Astrocyte of the spinal cord (primary cell): ENCODE measurements at regions not wholly inside any gene's neighbourhood (a gene's known extent, or its start where the extent isn't known, plus 50 kb on each side); places are given as distances from the start of the nearest gene placed in this dataset.

Source experiments
- DNase-seq: peaks from one replicate; pipeline ENCODE4 v3.0.0; 2011; ENCODE audit warnings: low read depth, low spot score
- H3K4me3 ChIP-seq: 2 replicates; pipeline ENCODE4 v1.5.1; 2011; ENCODE audit warnings: low read depth, mild to moderate bottlenecking, low read length, moderate library complexity
- in situ Hi-C: cut with HindIII; loops from 2 replicates; pipeline ENCODE4 v1.10.0; 2017; ENCODE audit warnings: low sequenced_read_pairs
- TF ChIP-seq, protein P1 (sequence below): IDR thresholded peaks from 2 replicates; pipeline ENCODE4 v1.5.1; 2012; ENCODE audit warnings: low read depth, mild to moderate bottlenecking, low read length, inconsistent platforms

DNA sequence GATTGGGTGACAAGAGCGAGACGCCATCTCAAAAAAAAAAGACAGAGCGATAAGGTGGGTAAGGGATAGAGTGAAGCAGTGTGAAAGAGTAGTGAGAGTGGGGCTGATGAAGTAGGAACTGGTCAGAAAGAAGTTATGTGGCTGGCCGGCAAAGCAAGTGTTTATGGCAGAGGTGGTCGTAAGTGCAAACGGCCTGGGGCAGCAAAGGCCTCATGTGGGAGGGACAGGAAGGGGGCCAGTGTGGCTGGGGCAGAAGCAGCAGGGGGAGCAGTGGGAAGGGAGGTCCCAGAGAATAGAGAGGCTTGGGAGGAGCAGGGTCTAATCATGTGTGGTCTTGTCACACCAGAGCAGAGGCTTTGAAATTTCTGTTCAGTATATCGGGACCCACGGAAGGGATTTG lies 186.2 kb downstream of the HS3ST3B1 start:
- H3K4me3 ChIP-seq, result no peak overlapping the region
- no peak for DNase-seq

DNA sequence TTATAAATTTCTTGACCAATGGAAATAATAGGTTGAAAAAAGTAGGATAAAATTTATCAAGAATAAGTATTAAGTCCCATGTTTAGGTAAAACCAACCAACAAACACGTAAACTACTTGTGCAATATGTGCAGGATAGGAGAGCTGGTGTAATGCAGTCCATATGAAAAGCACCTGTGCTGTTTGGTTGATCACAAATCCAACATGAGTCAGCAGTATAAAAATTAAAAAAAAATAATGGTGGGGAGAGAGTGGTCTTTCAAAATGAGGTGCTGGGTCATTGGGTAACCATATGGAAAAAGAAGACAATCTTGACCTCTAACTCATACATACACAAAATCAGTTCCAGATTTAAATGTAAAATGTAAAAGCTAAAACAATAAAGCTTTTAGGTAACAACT lies 181.8 kb downstream of the HS3ST3B1 start:
- DNase-seq, result no peak
- TF ChIP-seq, protein P1, sequence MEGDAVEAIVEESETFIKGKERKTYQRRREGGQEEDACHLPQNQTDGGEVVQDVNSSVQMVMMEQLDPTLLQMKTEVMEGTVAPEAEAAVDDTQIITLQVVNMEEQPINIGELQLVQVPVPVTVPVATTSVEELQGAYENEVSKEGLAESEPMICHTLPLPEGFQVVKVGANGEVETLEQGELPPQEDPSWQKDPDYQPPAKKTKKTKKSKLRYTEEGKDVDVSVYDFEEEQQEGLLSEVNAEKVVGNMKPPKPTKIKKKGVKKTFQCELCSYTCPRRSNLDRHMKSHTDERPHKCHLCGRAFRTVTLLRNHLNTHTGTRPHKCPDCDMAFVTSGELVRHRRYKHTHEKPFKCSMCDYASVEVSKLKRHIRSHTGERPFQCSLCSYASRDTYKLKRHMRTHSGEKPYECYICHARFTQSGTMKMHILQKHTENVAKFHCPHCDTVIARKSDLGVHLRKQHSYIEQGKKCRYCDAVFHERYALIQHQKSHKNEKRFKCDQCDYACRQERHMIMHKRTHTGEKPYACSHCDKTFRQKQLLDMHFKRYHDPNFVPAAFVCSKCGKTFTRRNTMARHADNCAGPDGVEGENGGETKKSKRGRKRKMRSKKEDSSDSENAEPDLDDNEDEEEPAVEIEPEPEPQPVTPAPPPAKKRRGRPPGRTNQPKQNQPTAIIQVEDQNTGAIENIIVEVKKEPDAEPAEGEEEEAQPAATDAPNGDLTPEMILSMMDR, result no peak
- in situ Hi-C loops, result no loop called here
- H3K4me3 ChIP-seq, result no peak overlapping the region

More for the DNA sequence above, 186.2 kb downstream of the HS3ST3B1 start:
- TF ChIP-seq, protein P1, result no peak
- in situ Hi-C loops, result no loop called here

DNA sequence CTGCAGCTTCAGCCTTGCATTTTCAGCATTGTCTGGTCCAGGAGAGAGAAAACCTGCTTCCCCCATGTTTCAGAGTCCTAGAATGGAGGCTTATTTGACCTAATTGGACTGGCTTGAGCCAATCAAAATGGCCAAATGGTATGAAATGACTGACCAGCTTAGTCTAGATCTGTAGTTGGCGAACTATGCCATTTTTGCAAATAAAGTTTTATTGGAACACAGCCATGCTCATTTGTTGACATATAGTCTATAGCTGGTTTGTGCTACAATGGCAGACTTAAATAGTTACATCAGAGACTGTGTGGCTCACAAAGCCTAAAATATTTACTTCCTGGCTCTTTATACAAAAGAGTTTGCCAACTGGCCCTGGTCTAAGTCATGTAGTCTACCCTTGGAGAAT lies 180.8 kb downstream of the HS3ST3B1 start:
- in situ Hi-C loops, result no loop called here
- no peak overlapping the region for H3K4me3 ChIP-seq
- TF ChIP-seq, protein P1, result no peak
- no peak for DNase-seq

DNA sequence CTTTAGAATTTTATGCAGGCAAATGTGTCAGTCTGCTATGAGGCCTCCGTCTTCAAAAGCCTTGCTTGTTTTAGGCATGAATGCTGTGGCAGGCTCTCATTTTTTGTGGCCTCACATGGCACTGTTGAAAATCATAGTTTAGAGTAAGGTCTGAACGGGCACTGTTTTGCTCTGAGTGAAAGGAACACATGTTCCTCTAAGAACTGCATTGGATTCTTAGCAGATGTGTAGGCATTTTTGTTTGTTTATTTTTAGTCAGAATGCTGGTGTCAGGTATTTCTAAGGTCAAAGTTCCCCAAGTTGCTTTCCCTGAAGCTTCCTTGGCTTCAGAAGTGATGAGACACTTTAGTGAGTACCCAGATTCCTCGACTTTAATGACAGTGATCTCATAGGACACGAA lies 173.7 kb downstream of the HS3ST3B1 start:
- H3K4me3 ChIP-seq, result no peak overlapping the region
- in situ Hi-C loops, result no loop called here
- TF ChIP-seq, protein P1, result no peak
- no peak for DNase-seq

DNA sequence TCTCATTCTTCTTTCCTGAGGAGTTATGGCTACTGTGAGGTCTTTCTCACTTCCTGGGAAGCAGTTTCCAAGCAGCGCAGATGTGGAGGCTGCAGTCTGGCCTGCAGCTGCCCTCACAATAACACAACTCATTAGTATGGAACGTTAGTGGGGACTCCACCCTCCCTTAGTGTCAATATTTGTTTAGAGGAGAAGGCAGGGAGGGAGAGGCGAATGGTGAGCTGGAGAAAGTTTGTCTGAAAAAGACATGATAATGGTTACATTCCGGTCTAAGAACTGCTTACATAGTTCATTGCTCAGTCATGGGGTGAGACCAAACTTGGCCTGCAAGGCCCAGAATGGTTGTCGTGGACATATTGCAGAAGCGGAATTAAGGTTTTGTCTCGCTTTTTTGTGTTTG lies 170.2 kb downstream of the HS3ST3B1 start:
- no peak overlapping the region for H3K4me3 ChIP-seq
- TF ChIP-seq, protein P1, result no peak
- peak; percentile 83 for DNase-seq
- in situ Hi-C loops, result no loop called here

DNA sequence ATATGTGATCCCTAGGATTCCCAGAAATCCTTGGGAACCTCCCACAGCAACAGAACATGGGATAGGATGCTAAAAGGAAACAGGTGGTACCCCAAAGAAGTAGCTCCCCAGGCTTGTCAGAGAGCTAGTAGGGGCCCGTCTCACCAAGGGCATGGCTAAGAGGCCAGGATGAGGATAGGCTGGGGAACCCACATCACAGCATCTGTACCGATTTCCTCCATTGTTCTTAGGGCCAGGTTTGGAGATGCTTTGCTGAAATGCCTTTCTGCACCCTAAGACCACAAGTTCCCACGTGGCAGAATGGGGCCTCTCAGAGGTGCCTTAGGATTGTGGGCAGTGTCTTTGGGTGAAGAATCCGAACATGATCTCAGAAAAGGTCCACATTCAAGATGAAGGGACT lies 169.5 kb downstream of the HS3ST3B1 start:
- in situ Hi-C loops, result no loop called here
- no peak for DNase-seq
- no peak overlapping the region for H3K4me3 ChIP-seq
- TF ChIP-seq, protein P1, result no peak

DNA sequence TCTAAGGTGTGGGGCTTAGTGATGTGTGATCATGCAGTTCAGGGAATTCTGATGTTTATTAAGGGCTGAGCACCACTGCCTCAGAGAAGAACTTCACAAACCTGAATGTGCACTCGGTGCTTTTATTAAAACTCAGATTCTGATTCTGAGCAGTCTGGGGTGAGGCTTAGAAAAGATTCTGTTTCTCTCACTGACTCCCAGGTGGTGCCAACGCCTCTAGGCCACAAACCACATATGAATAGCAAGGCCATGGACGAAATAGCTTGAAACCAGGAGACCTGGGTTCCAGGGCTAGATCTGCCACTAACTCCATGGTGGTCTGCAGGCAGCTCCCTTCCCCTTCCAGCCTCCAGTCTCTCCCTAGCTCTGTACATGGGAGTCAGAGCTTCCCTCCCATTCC lies 169.1 kb downstream of the HS3ST3B1 start:
- in situ Hi-C loops, result no loop called here
- DNase-seq, result no peak
- TF ChIP-seq, protein P1, result no peak
- H3K4me3 ChIP-seq, result no peak overlapping the region
